Stomach (tissue), 8 donors: ENCODE measurements at regions not wholly inside any gene's neighbourhood (a gene's known extent, or its start where the extent isn't known, plus 50 kb on each side); places are given as distances from the start of the nearest gene placed in this dataset.
A peak's percentile ranks its signal among the peaks of the same experiment; 100 is the strongest.

Source experiments
- DNase-seq, 2 donors: peaks; one replicate each; pipeline versions ENCODE4 v3.0.0 to v3.0.0-alpha.2; 2013 to 2019
- H3K27ac ChIP-seq, 5 donors: fragments of 200-600 bp in 4 of 5; sonication (generic) in 4 of 5; one replicate each; pipeline ENCODE4 v1.5.1; 2013 to 2019; ENCODE audit warnings: mild to moderate bottlenecking in 1 of 5, moderate library complexity in 1 of 5
- H3K27me3 ChIP-seq, 3 donors: fragments of 200-600 bp; sonication (generic); one replicate each; pipeline ENCODE4 v1.5.1; 2017 to 2019; ENCODE audit warnings: mixed run types in 1 of 3
- H3K36me3 ChIP-seq, 4 donors: fragments of 200-600 bp; sonication (generic); 1 replicate in 3 of 4; 2 replicates in 1 of 4; pipeline ENCODE4 v1.5.1; 2016 to 2019
- H3K4me1 ChIP-seq, 4 donors: fragments of 200-600 bp; sonication (generic); one replicate each; pipeline ENCODE4 v1.5.1; 2016 to 2019
- H3K4me3 ChIP-seq, 4 donors: fragments of 200-600 bp; sonication (generic) in 3 of 4; one replicate each; pipeline ENCODE4 v1.5.1; 2016 to 2019; ENCODE audit warnings: mild to moderate bottlenecking in 1 of 4
- H3K9me3 ChIP-seq, 4 donors: fragments of 200-600 bp; sonication (generic); one replicate each; pipeline ENCODE4 v1.5.1; 2016 to 2019
- EP300 ChIP-seq: sonication (generic); formaldehyde crosslinking; IDR thresholded peaks from one replicate; pipeline ENCODE4 v1.6.1; 2017; ENCODE audit warnings: antibody characterized with exemption
- POLR2A ChIP-seq, 4 donors: fragments of 450-650 bp; IDR thresholded peaks; one replicate each; pipeline ENCODE4 v1.6.1; 2016; ENCODE audit warnings: antibody characterized with exemption in 4 of 4, control low read depth in 2 of 4, mild to moderate bottlenecking in 1 of 4, moderate library complexity in 1 of 4
- POLR2AphosphoS5 ChIP-seq, 3 donors: sonication (generic); formaldehyde crosslinking; IDR thresholded peaks; one replicate each; pipeline ENCODE4 v1.6.1; 2016; ENCODE audit warnings: antibody characterized with exemption in 3 of 3
- WGBS, 5 donors: extraction: QIAGEN DNeasy Blood & Tissue Kit in 3 of 5; methylation state at CpG; one replicate each; pipeline versions ENCODE4 v1.1.5 to v1.1.7; 2013 to 2018; 5-methylcytosine and 5-hydroxymethylcytosine counted together
- intact Hi-C: fragments of 100-400 bp; cut with DNase I; formaldehyde crosslinking; loops from one replicate; pipeline ENCODE4 v1.15.1; 2023; ENCODE audit warnings: low total_unique reads
- TF ChIP-seq, protein P1 (sequence below), 7 experiments: fragments of 450-650 bp in 4 of 7; fragments of 200-600 bp in 3 of 7; sonication (generic) in 3 of 7; IDR thresholded peaks; one replicate each; pipeline ENCODE4 v1.5.1; 2016 to 2019; ENCODE audit warnings: antibody characterized with exemption in 7 of 7, control low read depth in 2 of 7, mild to moderate bottlenecking in 1 of 7
- donor health status: healthy with polysubstance abuse.
- donor health status: Bipolar disorder and iron deficiency.
- donor health status: healthy.

DNA sequence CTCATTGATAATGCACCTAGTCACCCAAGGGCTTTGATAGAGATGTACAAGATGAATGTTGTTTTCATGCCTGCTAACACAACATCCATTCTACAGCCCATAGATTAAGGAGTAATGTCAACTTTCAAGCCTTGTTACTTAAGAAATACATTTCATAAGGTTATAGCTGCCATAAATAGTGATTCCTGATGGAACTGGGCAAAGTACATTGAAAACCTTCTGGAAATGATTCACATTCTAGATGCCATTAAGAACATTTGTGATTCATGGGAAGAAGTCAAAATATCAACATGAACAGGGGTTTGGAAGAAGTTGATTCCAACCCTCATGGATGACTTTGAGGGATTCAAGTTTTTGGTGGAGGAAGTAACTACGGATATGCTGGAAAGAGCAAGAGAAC is 135.2 kb downstream of the TLE3 start:
- Histone ChIP-seq H3K36me3 (no peaks in the 10 kb centered on the region), H3K4me3 (no peak overlapping the region), H3K4me1 (no peaks in the 10 kb centered on the region), H3K9me3 (no peaks in the 10 kb centered on the region), H3K27ac (no peak overlapping the region), H3K27me3 (no peaks in the 10 kb centered on the region)
- no peak for TF ChIP-seq POLR2A (IDR thresholded peaks at IDR 0.05)
- intact Hi-C loops: no loop called here
- DNase-seq: no peak
- WGBS, 5 donors: 79 to 90% (median 86%) methylated on average over 1 of the region's 1 CpG

DNA sequence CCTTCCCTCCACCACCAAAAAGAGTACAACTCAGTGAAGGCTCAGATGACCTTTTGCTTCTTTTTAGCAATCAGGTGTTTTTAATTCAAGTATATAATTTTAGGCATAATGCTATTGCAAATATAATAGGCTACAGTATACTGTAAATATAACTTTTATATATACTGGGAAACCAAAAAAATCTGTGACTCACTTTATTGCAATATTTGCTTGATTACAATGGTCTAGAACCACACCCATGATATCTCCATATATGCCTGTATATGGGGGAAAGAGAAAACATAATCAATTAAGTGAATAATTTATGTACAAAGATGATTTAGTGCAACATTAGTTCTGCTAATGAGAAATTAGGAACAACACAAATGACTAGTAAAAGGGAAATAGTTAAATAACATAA is 134.3 kb downstream of the TLE3 start:
- no peak for DNase-seq
- no peaks in the 10 kb centered on the region for H3K36me3 ChIP-seq
- no peaks in the 10 kb centered on the region for H3K27me3 ChIP-seq
- TF ChIP-seq, protein P1, sequence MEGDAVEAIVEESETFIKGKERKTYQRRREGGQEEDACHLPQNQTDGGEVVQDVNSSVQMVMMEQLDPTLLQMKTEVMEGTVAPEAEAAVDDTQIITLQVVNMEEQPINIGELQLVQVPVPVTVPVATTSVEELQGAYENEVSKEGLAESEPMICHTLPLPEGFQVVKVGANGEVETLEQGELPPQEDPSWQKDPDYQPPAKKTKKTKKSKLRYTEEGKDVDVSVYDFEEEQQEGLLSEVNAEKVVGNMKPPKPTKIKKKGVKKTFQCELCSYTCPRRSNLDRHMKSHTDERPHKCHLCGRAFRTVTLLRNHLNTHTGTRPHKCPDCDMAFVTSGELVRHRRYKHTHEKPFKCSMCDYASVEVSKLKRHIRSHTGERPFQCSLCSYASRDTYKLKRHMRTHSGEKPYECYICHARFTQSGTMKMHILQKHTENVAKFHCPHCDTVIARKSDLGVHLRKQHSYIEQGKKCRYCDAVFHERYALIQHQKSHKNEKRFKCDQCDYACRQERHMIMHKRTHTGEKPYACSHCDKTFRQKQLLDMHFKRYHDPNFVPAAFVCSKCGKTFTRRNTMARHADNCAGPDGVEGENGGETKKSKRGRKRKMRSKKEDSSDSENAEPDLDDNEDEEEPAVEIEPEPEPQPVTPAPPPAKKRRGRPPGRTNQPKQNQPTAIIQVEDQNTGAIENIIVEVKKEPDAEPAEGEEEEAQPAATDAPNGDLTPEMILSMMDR (IDR thresholded peaks at IDR 0.05): no peak
- TF ChIP-seq EP300 (no peak), POLR2A (IDR thresholded peaks at IDR 0.05) (no peak), POLR2AphosphoS5 (IDR thresholded peaks at IDR 0.05) (no peak)
- intact Hi-C loops: no loop called here
- no peak overlapping the region for H3K27ac ChIP-seq
- H3K4me3 ChIP-seq: no peak overlapping the region
- no peaks in the 10 kb centered on the region for H3K9me3 ChIP-seq
- no peaks in the 10 kb centered on the region for H3K4me1 ChIP-seq

DNA sequence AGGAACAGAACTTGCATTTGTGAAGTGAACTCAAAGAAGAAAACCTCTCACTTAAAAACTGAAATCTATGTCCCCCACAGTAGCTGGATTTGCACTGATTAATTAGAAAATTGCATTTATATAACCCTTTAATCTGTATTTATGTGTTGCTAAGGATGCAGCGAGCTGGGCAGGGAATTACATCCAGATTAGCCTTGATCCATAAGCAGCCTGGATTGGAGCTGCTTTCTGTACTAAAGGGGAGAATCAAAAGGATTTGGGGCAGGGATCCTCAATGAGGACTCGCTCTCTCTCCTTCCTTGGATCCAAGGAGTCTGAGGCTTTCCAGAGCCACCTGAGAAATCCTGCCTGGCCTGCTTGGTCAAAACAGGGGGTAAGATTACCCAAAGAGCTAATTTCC is 125.9 kb downstream of the TLE3 start:
- Histone ChIP-seq H3K4me3 (no peak overlapping the region), H3K27me3 (peaks cover 0 to 23% (median 0%) of the 10 kb centered on the region in 3 donors), H3K9me3 (no peaks in the 10 kb centered on the region), H3K27ac (no peak overlapping the region), H3K4me1 (no peaks in the 10 kb centered on the region), H3K36me3 (no peaks in the 10 kb centered on the region)
- DNase-seq: no peak
- intact Hi-C loops: no loop called here
- 63 to 77% (median 74%) methylated on average over 2 of the region's 2 CpGs for WGBS, 5 donors
- no peak for TF ChIP-seq POLR2A (IDR thresholded peaks at IDR 0.05)
- no peak for TF ChIP-seq EP300
- TF ChIP-seq POLR2AphosphoS5 (IDR thresholded peaks at IDR 0.05): no peak
- TF ChIP-seq, protein P1 (IDR thresholded peaks at IDR 0.05): no peak

DNA sequence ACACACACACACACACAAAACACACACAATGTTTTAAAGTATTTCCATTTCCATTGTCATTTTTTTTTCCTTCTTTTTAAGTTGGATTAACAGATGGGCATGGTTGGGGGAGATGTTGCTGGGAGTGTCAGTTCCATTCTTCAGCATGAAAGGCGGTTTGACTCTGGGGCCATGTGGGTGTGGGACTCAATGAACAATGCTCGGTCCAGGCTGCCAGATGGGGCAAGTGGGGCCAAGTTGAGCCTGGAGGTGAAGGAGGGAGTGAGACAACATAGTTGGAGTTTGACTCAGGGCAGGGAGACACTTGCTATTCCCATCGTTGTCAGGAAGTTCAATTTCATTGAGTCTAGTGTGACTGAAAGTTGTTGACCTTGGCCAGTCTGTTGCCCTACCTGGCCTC is 125.3 kb downstream of the TLE3 start:
- WGBS, 5 donors: 76 to 87% (median 82%) methylated on average over 3 of the region's 3 CpGs
- intact Hi-C loops: no loop called here
- no peak overlapping the region for H3K4me3 ChIP-seq
- no peak overlapping the region for H3K27ac ChIP-seq
- H3K4me1 ChIP-seq: no peaks in the 10 kb centered on the region
- peaks cover 0 to 26% (median 0%) of the 10 kb centered on the region in 3 donors for H3K27me3 ChIP-seq
- TF ChIP-seq, protein P1 (IDR thresholded peaks at IDR 0.05): no peak
- no peak for TF ChIP-seq POLR2AphosphoS5 (IDR thresholded peaks at IDR 0.05)
- no peak for TF ChIP-seq EP300
- TF ChIP-seq POLR2A (IDR thresholded peaks at IDR 0.05): no peak
- no peaks in the 10 kb centered on the region for H3K36me3 ChIP-seq
- DNase-seq: no peak
- H3K9me3 ChIP-seq: no peaks in the 10 kb centered on the region

DNA sequence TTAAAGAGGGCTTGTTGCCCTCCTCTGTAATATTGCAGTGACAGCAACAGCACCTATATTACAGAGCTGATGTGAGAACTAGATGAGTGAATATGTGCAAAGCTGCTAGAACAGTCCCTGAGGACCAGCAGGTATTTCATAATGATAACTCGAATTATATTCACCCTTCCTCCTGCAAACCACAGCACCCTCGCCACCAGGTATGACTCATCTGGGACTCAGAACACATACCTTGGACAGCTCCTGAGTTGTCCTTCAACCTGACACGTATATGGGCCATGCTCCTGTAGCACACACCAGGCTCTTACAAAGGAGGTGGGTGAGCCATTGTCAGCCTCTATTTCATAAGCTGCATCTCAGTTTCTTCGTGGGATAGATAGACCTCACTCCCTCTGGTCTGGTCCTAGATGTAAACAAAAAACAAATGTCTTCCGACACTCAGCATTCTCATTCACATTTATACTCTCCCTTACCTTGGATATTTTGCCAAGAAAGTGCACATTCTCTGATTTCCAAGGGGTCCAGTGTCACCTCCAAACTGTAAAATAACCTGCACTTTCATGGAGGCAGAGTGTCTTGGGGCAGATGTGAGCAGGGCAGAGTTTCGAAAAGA is 124.5 kb downstream of the TLE3 start:
- H3K4me1 ChIP-seq: no peaks in the 10 kb centered on the region
- peak in 1 of 2 donors; percentile 79 for DNase-seq
- 36 to 42% (median 41%) methylated on average over 6 of the region's 6 CpGs for WGBS, 5 donors
- no peaks in the 10 kb centered on the region for H3K36me3 ChIP-seq
- TF ChIP-seq, protein P1 (IDR thresholded peaks at IDR 0.05): no peak
- no peak for TF ChIP-seq EP300
- no peak for TF ChIP-seq POLR2AphosphoS5 (IDR thresholded peaks at IDR 0.05)
- no peak for TF ChIP-seq POLR2A (IDR thresholded peaks at IDR 0.05)
- H3K9me3 ChIP-seq: no peaks in the 10 kb centered on the region
- H3K4me3 ChIP-seq: no peak overlapping the region
- no peak overlapping the region for H3K27ac ChIP-seq
- intact Hi-C loops: no loop called here
- peaks cover 0 to 26% (median 0%) of the 10 kb centered on the region in 3 donors for H3K27me3 ChIP-seq
